ENCODE measurements at regions not wholly inside any gene's neighbourhood (a gene's known extent, or its start where the extent isn't known, plus 50 kb on each side); places are given as distances from the start of the nearest gene placed in this dataset.
"Not testable (repeated sequence)": the region's sequence is repeated elsewhere in the genome, so short reads cannot be mapped to it uniquely, and the experiment has no call there.

DNA sequence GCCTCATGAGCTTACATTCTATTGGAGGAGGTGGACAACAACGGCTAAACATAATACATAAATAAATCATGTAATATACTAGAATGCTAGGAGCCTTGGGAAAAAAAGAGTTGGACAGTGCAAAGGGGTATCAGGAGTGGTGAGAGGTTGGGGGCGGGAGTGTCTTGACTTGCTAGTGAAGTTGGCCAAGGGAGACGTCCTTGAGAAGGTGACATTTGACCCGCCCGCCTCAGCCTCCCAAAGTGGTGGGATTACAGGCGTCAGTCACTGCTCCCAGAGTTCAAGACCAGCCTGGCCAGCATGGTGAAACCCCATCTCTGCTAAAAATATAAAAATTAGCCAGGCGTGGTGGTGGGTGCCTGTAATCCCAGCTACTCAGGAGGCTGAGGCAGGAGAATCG lies 172.2 kb upstream of the WSCD1 start:
- in situ Hi-C loops (cut with MboI; ENCODE audit: low sequenced_read_pairs); H3K27ac ChIP-seq (ENCODE audit: insufficient read depth, low read length); H3K9me1 ChIP-seq (ENCODE audit: insufficient read depth, low read length); H3K36me3 ChIP-seq (ENCODE audit: control insufficient read depth, insufficient read depth, low read length); dilution Hi-C loops (cut with HindIII; ENCODE audit: low sequenced_read_pairs, unreplicated experiment); H3K4me2 ChIP-seq (ENCODE audit: low read depth, low read length); H3K4ac ChIP-seq (ENCODE audit: low read depth, low read length); H2BK5ac ChIP-seq (ENCODE audit: low read depth, low read length, poor library complexity, severe bottlenecking); H3K27me3 ChIP-seq (ENCODE audit: control insufficient read depth, insufficient read depth, low read length); DNase-seq; POLR2A ChIA-PET (ENCODE audit: unreplicated experiment); H2AK9ac ChIP-seq (replicated peaks; ENCODE audit: low read depth, low read length, poor library complexity); H3K23ac ChIP-seq (ENCODE audit: low read depth, low read length); H3K9ac ChIP-seq (ENCODE audit: low read depth, low read length); H4K5ac ChIP-seq (ENCODE audit: low read depth, low read length); H4K20me1 ChIP-seq (ENCODE audit: insufficient read depth, low read length); H2AFZ ChIP-seq (replicated peaks; ENCODE audit: low read length, poor library complexity); H3K14ac ChIP-seq (replicated peaks; ENCODE audit: low read depth, low read length); H3K9me3 ChIP-seq (ENCODE audit: control insufficient read depth, insufficient read depth, low read length); H3K18ac ChIP-seq (ENCODE audit: low read depth, low read length); H3K56ac ChIP-seq (ENCODE audit: extremely low read depth, insufficient read depth, low read length); intact Hi-C loops (cut with micrococcal nuclease); BruUV-seq (replicated peaks); ATAC-seq (ENCODE audit: low read depth); H4K91ac ChIP-seq (ENCODE audit: insufficient read depth, low read depth, low read length); CTCF ChIA-PET; H3K79me1 ChIP-seq (ENCODE audit: low read depth in 1 of 2, low read length in 2 of 2); H3K4me3 ChIP-seq (ENCODE audit: insufficient read depth, low read depth, low read length); H2BK120ac ChIP-seq (ENCODE audit: low read depth, low read length); H2AK5ac ChIP-seq (ENCODE audit: low read depth, low read length); H3K4me1 ChIP-seq (ENCODE audit: control insufficient read depth, insufficient read depth, low read length); H2BK15ac ChIP-seq (ENCODE audit: low read depth, low read length); H2BK20ac ChIP-seq (ENCODE audit: low read depth, low read length); H4K8ac ChIP-seq (ENCODE audit: low read depth in 2 of 2, low read length in 2 of 2): not testable (repeated sequence)
- WGBS, 2 experiments (ENCODE audit: extremely low coverage in 2 of 2, insufficient read length in 1 of 2) = 80% methylated on average over 1 of the region's 8 CpGs; no CpG with 5 or more reads in 1 of the 2 experiments
